GM19239 (cell line): ENCODE measurements at regions not wholly inside any gene's neighbourhood (a gene's known extent, or its start where the extent isn't known, plus 50 kb on each side); places are given as distances from the start of the nearest gene placed in this dataset.

Source experiments
- DNase-seq: peaks from one replicate; pipeline ENCODE4 v3.0.0; 2011; ENCODE audit warnings: low spot score; ENCODE audit not compliant: insufficient read length
- FAIRE-seq: peaks from 2 replicates; lab custom pipeline; 2011; peaks lifted over from hg19 to GRCh38; lab: Jason Lieb, UNC

DNA sequence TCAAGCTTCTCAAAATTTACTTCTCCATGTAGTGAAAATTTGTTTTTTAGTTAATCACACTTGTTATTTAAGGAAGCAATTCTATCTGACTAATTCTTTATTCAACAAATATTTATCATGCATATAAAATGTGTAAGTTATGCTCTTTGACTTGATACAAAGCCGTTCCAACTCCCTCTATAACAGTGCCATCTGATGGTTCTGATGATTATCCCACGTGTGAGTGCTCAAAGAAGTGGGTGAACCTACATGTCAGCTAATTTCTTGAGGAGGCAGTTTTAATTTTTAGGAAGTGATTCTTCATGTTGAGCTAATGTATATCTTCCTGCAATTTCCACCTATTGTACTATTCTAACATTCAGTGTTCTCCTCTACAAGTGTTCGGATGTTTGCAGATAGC is 88.8 kb upstream of the BRINP1 start:
- DNase-seq, result no peak
- FAIRE-seq, result no peak

- FAIRE-seq (no peak), DNase-seq (no peak)
Measured at GRCh38 chr9:119453980-119454379, 84.7 kb upstream of the BRINP1 start.

DNA sequence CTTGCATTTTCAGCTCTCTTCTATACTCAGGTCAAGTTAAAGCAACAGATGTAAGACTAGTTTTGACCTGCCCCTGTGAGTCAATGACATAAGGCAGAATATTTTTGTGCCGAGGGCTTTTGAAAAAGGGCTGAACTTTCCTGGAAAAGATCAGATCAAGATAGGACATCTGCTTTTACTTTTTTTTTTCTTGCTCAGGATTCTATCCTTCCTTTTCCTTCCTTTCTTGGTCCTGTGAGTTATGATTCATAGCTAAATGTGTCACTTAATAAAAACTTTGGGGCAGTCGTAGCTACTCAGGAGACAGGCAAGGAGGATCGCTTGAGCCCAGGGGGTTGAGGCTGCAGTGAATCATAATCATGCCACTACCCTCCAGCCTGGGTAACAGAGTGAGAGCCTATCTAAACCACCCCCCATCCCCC is 84.3 kb upstream of the BRINP1 start:
- DNase-seq, result no peak
- FAIRE-seq, result no peak

GRCh38 chr9:119451426-119451825 is 82.2 kb upstream of the BRINP1 start:
- FAIRE-seq, result no peak
- no peak for DNase-seq

DNA sequence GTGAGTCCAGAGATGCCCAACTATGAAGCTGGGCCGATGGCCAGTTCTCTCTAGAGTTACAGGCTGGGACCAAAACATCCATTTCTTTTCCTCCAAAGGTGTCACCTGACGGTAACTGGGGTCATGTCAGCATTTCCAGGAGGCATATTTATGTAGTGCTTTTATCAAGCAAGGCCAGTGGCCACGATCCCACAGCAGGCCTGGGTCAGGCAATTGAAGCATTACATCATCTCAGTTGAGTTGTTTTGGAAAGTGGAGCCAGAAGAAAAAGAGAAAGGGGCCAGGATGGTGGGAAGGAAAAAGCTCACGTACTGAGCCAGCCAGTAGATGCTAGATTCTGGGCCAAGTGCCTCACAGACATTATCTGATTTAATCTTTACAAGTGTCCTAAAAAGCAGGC is 73.9 kb upstream of the BRINP1 start:
- FAIRE-seq, result no peak
- no peak for DNase-seq

DNA sequence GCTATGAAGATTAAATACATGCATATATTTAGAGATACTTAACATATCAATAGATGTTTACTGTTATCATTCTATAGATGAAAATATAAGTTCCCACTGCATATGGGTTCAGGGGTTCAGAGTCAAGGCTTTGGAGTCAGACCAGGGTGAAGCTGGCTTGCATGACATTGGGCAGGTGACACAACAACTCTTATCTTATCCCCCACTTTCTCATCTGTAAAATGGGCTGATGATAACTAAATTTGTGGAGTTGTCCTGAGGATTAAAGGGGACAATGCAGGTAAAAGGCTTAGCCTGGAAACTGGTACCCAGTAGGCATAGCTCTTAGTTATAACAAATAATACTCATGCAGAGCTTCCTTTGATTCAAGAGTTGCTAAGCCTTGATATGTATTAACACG is 72.6 kb upstream of the BRINP1 start:
- FAIRE-seq, result no peak
- no peak for DNase-seq

DNA sequence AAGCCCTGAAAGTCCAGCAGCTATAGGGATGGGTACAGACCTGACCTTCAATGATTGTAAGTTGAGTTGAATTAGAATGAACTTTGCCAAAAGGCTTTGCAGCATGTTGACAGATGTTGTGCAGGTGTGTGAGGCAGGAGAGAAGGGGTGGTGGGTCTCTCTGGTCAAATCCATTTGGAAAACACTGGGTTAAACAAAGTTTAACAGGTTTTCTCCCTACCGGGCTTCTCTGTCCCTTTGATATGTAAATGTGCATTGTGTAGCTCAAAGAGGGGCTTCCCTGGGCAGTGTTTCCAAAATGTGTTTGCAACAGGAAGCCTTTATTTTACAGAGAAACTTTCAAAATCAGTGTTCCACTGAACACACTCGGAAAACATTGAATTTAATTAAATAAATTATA is 72.1 kb upstream of the BRINP1 start:
- FAIRE-seq (no peak), DNase-seq (no peak)

GRCh38 chr9:119436261-119436660 is 67.0 kb upstream of the BRINP1 start:
- FAIRE-seq (no peak), DNase-seq (no peak)

DNA sequence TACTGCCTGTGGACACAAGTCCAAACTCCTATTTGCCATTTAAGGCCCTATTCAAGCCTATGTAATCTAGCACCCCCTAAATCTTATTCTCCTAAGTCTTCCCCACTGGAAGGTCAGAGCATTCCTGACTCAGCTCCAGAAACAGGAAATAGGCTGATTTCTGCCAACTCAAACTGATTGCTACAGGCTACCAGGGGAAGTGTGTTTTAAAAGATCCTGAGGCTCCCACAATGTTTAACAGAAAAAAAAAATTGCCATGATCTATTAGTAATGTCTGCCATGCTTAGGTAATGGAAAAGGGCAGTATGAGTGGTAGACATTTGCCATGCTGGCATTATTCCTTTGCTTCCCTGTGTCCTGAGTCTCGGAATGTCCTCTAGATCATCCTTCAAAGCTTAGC is 65.8 kb upstream of the BRINP1 start:
- DNase-seq, result no peak
- FAIRE-seq, result no peak

DNA sequence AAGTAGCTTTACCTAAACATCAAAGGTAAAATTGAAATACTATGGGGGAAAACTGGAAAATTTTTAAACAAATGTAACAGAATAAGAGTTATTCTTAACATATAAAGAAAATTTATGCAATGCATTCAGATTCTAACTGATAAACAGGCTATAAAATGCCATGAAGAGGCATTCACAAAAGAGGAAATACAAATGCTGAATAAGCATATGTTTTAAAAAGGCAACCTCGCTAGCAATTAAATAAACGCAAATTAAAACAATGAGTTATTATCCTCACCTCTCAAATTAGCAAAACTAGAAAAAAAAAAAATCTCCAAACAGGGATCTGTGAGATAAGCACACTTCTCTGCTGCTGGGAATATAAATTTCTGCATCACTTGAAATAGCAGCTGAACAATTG is 63.2 kb upstream of the BRINP1 start:
- FAIRE-seq (no peak), DNase-seq (no peak)

DNA sequence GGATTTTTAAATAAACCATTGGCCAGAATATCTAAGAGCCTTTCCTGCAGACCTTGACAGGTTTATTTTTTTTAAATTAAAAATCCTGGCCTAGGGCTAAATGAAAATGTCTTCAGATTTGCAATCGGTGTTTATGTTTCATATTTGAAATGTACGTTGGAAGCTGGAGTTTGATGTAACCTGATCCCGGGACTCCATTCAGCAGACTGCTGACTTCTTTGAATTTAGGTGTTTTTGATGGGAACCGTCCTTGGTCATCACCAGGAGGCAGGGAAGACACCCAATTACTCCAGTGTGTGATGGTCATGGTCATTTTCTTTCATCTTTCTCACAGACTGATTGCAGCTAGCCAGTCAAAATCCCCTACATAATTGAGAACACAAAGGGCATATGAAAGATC is 60.1 kb upstream of the BRINP1 start:
- DNase-seq (no peak), FAIRE-seq (no peak)

DNA sequence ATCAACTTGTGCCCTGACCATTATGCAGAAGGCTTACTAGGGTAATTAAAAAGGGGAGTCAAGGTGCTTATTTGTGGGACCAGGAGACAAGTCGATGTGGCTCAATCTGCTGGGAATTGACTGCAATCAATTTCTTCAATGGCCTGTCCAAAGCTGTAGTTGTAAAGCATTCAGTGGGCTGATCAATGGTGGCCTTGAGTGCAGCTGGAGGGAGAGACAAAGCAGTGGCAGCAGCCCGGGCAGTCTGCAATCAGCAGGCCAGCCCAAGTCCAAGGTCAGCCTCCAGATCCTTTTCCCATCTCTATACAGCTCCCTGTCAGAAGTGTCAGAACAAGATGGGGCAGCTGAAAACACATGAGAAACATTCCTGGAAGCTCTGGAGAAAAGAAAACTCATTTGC is 51.0 kb upstream of the BRINP1 start:
- FAIRE-seq, result no peak
- DNase-seq, result no peak
